ENCODE measurements at regions not wholly inside any gene's neighbourhood (a gene's known extent, or its start where the extent isn't known, plus 50 kb on each side); places are given as distances from the start of the nearest gene placed in this dataset.

- TF ChIP-seq POLR2A (IDR thresholded peaks at IDR 0.05; ENCODE audit: low read depth, low read length) (no peak), SPI1 (IDR thresholded peaks at IDR 0.05; ENCODE audit: low read depth, low read length) (no peak), TAF1 (IDR thresholded peaks at IDR 0.05; ENCODE audit: low read depth, low read length) (no peak), POLR2AphosphoS5 (IDR thresholded peaks at IDR 0.05; ENCODE audit: low read depth, low read length) (no peak), POU2F2 (IDR thresholded peaks at IDR 0.05; ENCODE audit: low read depth, low read length) (no peak)
Measured at GRCh38 chr5:109573256-109573655, 116.5 kb upstream of the MAN2A1 start.
